ENCODE measurements at regions not wholly inside any gene's neighbourhood (a gene's known extent, or its start where the extent isn't known, plus 50 kb on each side); places are given as distances from the start of the nearest gene placed in this dataset.
A peak's percentile ranks its signal among the peaks of the same experiment; 100 is the strongest.

- no peak for DNase-seq (ENCODE audit: low read depth)
Measured at GRCh38 chr5:68379275-68380036, 163.9 kb downstream of the PIK3R1 start.

- DNase-seq (ENCODE audit: low read depth) = no peak
Measured at GRCh38 chr5:68380078-68380477, 164.5 kb downstream of the PIK3R1 start.

GRCh38 chr5:68381060-68381459, 165.5 kb downstream of the PIK3R1 start:
- DNase-seq (ENCODE audit: low read depth) = no peak

GRCh38 chr5:68381909-68382308, 166.4 kb downstream of the PIK3R1 start:
- no peak for DNase-seq (ENCODE audit: low read depth)

GRCh38 chr5:68382640-68383039, 167.1 kb downstream of the PIK3R1 start:
- DNase-seq (ENCODE audit: low read depth) = no peak

- no peak for DNase-seq (ENCODE audit: low read depth)
Measured at GRCh38 chr5:68383888-68384310, 168.3 kb downstream of the PIK3R1 start.

- DNase-seq (ENCODE audit: low read depth) = no peak
Measured at GRCh38 chr5:68384936-68385594, 169.5 kb downstream of the PIK3R1 start.

- no peak for DNase-seq (ENCODE audit: low read depth)
Measured at GRCh38 chr5:68385936-68386335, 170.4 kb downstream of the PIK3R1 start.

- no peak for DNase-seq (ENCODE audit: low read depth)
Measured at GRCh38 chr5:68387074-68387796, 171.7 kb downstream of the PIK3R1 start.

GRCh38 chr5:68389618-68390017, 174.1 kb downstream of the PIK3R1 start:
- DNase-seq (ENCODE audit: low read depth) = peak; percentile 28

- no peak for DNase-seq (ENCODE audit: low read depth)
Measured at GRCh38 chr5:68392617-68393016, 177.1 kb downstream of the PIK3R1 start.

- no peak for DNase-seq (ENCODE audit: low read depth)
Measured at GRCh38 chr5:68395302-68395701, 179.7 kb downstream of the PIK3R1 start.

- no peak for DNase-seq (ENCODE audit: low read depth)
Measured at GRCh38 chr5:68395926-68396511, 180.5 kb downstream of the PIK3R1 start.

- no peak for DNase-seq (ENCODE audit: low read depth)
Measured at GRCh38 chr5:68396722-68397121, 181.2 kb downstream of the PIK3R1 start.

- DNase-seq (ENCODE audit: low read depth) = no peak
Measured at GRCh38 chr5:68398146-68398812, 182.7 kb downstream of the PIK3R1 start.

GRCh38 chr5:68403301-68403700, 187.7 kb downstream of the PIK3R1 start:
- no peak for DNase-seq (ENCODE audit: low read depth)

GRCh38 chr5:68404246-68404645, 188.7 kb downstream of the PIK3R1 start:
- DNase-seq (ENCODE audit: low read depth) = no peak

- no peak for DNase-seq (ENCODE audit: low read depth)
Measured at GRCh38 chr5:68405026-68405684, 189.6 kb downstream of the PIK3R1 start.

- DNase-seq (ENCODE audit: low read depth) = no peak
Measured at GRCh38 chr5:68405784-68406743, 190.5 kb downstream of the PIK3R1 start.

All from myocyte (in vitro differentiated cells).